NCI-H69 (cell line): ENCODE measurements at regions not wholly inside any gene's neighbourhood (a gene's known extent, or its start where the extent isn't known, plus 50 kb on each side); places are given as distances from the start of the nearest gene placed in this dataset.
A peak's percentile ranks its signal among the peaks of the same experiment; 100 is the strongest.

ENCODE experiments used
- DNase-seq: peaks from one replicate; lab custom pipeline; 2025; lab: John Stamatoyannopoulos, UW

DNA sequence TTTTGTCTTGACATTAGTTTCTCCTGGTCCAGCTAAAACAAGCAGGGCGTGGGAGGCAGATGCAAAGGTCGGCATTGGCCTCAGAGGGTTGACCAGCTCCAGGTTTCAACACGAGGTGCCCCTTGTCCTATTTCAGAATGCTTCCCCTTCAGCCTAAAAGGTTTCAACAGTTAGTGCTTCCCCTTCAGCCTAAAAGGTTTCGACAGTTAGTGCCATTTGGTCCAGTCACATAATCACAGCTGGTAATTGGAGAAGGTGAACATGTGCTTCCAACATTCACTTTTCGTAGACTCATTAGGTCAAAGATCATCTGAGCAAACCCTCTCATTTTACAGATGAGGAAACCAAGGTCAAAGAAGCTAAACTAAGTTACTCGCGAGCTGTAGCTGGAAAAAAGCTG, 270.3 kb upstream of the MAP3K1 start:
- DNase-seq = peak; percentile 14

DNA sequence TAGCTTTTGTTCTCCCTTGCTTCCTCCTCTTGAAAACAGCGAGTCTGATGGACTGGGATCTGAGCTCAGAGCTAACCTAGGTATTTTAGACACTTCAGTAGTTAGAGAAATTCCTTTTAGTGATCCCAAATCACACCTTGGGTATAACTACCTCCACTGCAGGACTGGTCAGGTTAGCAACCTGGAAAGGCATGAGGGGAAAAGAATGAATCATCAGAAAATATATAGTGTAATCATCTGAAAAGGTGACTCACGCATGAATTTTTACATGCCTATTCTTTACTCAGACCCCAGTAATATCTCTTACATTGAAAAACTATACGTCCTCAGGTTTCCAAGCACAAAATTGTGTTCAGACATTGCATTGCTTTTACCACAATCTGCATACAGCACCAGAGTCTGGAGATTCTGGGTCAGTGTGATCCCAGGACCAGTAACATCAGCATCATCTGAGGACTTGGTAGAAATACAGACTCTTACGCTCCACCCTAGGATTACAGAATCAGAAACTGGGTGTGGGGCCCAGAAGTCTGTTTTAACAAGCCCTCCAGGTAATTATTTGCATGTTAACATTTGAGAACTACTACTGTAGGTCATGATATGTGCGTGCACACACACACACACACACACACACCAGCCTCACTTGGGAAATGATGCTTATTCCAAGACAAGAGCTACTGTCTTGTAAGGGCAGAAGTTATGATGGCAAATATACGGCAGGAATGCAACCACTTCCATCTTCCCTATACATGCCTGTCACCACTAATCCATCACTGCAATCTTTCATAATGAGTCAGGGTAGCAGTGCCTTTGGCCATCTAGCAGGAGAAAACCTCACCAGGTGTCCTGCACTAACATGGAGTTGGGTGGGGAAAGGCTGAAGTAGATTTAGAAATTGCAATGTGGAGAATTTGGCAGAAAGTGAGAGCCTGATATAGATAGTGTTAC, 271.6 kb upstream of the MAP3K1 start:
- DNase-seq = no peak

DNA sequence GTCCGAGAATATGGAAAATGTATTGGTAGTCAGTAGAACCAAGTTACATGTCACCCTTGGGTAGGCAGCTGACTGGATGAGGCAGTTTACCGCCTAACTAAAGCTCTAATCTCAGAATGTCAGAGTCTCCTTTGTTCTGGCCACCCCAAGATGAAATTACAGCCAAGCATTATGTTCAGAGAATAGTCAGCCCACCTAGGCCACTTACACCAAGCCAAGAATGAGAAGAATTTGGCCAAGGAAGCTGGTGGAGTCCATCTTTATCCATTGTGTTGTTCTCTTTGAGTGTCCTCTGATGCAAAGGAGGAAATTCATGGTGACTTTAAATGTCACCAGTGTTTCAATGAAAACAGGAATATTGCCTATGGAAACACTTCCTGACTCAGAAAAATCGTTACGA, 275.1 kb upstream of the MAP3K1 start:
- no peak for DNase-seq

DNA sequence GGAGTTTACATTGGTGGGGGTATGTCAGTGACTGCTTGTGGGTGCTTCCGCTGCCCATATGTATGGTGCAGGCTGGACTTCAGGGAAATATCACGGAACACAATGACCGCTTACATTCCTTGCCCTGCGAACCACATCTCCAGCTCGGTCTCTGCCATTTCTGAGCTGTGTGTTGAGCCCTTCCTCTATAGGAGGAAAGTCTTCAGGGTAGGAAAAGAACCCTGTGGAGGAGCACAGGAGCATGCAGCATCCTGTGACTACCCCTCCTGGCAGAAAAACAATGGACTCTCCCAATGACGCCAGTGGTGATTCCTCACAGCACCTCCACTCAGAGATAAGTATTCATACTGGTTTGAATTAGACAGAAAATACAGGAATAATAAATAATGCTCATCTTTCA, 276.8 kb upstream of the MAP3K1 start:
- DNase-seq = no peak

DNA sequence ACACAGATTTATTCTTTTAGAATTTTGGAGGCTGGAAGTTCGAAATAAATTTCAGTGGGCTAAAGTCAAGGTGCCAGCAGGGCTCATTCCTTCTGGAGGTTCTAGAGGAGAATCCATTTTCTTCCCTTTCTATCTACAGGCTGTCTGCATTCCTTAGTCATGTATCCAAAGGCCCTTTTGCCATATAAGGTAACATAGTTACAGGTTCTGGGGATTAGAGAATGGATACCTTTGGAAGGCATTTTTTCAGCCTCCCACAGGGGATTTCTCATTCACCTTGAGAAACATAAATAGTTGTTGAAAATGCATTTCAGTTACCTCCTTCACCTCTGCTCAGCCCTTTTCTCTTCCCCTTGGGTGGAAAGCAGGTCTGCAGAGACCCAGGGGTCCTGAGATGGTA, 280.0 kb upstream of the MAP3K1 start:
- no peak for DNase-seq

DNA sequence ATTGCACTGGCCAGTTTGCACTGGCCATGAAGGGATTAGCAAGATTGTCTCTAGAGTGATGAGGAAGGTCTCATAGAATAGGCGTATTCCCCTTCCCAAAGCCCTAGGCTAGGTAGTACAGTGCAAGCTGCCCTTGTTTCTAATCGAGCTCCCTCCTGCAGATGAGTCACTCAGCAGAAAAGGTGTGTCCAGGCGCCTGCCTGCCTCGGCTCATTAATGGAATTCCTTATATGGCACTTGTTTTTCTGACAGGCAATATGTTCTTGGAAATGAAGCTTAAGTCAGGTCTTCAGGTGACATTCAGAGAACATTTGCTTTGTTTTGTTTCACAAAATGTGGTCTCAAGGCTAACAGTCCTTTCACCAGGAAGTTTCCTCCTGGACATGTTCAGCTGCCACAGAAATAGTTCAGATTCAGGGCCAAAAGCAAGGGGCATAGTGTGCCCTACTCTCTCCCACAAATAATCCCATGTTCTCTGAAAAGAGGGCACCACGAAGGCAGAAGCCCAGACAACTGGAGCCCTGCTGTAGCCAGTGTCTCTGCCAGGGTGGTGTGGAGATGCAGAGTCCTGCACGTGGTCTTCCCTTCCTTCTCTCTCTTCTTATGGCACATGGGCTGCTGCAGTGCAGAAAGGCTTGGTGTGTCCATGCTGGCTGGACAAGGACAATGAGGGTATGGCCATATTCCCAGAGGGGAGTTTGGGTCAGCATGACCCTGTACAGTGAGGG, 281.1 kb upstream of the MAP3K1 start:
- DNase-seq = peak; percentile 81

DNA sequence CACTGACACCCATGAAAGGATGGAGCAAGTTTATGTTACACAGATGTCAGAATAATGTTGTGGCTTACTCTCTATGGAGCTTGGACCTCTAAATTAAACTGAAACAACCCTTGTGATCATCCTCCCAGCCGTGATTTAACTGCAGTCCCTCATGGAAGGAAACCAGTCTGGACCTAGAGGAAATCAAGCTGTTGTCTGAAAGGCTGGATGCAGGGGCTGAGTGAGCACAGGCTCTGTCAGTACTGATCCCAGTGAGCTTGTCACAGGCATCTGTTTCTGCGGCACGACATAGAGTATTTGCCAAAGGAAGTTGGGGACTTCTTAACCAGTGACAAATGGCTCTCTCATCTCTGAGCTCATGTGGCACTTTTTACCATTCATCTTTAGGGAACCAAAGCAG, 282.9 kb upstream of the MAP3K1 start:
- DNase-seq = no peak

DNA sequence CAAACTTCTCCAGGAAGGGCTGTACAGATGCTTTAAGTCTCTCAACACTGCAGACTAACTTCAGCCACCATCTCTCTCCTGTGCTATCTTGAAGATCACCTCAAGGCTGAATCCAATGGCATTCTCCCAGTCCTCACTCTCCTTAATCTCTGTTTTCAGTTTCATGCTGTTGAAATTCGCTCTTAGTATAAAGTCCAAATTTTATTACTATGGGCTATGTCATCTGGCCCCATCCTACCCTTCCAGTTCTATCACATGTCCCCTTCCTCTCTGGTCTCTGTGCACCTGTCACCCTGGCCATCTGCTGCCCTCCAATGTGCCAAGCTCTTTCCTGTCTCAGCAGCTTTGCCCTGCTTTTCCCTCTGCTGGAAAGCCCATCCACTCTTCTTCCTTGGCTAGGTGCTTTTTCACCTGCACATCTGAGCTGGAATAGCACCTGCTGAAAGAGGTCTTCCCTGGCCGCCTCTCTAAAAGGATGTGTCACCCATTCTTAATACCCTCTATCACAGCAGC, 284.7 kb upstream of the MAP3K1 start:
- no peak for DNase-seq

DNA sequence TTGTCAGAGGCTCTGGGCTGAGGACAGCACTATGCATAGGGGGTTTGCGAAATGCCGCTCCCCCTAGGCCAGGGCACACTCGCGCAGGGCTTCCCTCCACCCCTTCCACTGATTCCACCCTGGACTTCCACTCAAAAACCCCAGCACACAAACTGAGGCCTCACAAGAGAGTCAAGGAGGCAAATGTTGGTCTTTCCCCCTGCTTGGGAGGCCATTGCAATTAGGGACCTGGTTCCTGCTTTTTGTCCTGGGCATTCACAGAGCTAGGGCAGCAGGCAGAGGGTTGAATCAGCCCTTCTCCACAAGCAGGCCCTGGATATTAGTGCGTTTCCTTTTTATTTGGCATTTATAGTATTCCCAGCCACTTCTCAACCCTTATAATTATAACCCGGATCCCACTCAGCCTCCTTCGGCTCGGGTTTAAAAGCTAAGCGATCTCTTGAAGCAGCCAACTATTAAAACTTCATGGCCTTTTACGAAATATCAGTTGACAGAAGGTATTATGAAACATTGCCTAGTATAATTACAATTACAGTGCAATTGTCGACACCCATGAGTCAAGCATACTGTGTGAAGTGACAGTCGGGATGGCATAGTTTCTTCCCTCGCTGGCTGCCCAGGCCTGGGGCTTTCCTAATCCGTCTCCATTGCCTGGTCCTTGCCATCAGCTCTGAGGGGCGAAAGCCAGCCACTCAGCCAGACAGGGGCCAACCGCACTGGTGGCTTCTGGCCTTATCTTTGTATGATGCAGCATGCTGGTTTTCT, 285.5 kb upstream of the MAP3K1 start:
- no peak for DNase-seq

DNA sequence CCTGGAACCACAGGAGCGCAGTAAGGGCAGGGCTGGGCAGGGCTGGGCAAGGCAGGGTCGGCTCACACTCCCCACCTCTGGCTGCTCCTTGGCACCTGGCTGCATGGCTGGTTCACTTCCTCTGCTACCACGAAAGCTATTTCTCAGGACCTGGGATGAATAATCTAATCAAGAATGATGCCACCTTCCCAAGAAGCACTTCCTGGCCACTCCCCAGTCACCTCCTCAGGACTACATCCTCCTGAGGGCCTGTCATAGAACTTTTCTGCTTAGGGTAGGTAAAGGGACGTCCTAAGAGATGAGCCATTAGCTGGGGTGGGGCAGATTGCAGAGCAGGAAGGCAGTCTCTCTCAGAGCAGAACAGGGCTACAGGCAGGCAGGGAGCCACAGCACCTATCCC, 288.2 kb upstream of the MAP3K1 start:
- no peak for DNase-seq

DNA sequence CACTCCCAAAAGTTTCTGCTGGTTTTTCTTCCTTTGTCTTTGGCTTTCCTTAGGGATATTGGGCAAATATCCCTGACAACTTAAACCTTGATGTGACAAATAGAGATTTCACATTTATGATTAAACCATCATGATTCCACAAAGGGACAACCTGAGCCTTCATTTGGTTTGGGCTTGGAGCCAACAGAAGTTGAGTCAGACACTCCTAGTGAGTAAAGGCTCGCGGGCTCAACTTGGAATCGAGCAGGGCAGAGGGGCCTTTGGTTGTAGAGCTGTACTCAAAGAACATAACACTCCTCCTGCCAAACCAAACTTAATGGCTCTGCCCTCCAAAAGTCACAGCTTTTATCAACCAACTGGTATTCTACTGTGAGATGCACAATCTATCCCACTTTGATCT, 290.2 kb upstream of the MAP3K1 start:
- DNase-seq = peak; percentile 31

DNA sequence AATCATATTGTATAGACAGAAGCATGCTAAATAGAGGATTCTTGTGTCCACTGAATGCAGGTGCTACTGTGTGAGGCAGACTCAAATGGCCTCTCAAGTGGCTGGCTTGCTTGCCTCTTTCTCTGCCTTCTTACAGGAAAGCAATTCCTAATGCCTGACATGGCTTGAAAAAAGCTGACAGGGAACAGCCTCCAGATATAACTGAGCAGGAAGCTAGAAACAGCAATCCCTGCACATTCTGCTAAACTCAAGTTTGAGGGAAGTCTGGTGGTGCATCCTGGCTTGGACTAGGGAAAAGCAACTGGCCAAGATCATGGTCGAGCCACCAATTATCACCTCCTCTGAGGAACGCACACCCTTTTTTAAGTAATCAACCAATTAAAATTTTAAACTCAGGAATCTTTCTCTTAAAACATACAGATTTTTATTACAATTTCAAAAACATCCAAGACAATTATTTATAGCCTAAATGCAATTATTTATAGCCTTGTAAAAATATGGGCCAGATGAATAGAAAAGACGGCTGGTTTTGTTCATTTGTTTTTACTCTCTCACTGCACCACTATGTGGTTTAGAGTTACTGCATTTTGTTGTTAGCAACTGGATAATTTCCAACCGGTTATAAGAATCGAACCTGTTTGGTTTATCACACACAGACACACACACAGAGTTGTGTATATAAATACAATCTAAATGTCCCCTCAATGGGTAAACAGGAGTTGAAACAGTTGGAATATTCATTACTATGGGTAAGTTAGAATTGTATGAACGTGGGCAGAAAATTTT, 290.9 kb upstream of the ANKRD55 start:
- no peak for DNase-seq

DNA sequence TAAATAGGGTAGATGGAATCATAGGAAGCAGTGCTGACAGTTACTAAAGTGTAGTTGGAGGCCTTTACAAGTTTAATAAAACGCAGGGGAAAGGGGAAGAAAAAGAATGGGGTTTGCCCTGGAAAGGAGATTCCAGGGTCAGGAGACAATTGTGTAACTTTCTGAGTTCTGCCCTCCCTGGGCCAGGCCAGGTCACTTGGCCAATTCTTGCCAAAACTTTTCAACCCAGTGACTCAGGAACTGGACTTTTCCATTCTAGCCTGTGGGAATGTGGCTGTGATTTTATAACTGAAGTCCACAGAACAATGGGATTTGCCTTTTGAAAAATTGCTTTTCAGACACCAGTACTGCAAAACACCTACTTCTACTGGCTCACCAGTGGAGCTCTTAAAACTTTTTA, 289.8 kb upstream of the ANKRD55 start:
- DNase-seq = no peak

DNA sequence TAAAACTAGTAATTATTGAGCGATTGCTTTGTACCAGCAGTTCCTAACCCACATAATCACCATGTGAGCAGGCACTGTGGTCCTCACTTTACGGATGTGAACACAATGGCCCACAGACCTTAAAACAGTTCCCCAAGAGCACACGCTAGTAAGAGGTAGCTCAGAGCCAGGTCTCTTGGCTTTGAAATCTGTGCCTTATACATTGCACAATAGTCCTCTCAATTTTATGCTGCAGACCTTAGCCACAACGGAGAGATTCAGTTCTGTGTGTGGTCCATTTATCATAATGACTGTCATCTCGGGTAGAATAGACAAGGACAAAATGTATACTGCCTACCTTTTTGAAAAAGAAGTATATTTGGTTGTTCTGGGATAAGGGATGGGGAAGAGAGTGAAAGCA, 289.0 kb upstream of the ANKRD55 start:
- DNase-seq = peak; percentile 60

DNA sequence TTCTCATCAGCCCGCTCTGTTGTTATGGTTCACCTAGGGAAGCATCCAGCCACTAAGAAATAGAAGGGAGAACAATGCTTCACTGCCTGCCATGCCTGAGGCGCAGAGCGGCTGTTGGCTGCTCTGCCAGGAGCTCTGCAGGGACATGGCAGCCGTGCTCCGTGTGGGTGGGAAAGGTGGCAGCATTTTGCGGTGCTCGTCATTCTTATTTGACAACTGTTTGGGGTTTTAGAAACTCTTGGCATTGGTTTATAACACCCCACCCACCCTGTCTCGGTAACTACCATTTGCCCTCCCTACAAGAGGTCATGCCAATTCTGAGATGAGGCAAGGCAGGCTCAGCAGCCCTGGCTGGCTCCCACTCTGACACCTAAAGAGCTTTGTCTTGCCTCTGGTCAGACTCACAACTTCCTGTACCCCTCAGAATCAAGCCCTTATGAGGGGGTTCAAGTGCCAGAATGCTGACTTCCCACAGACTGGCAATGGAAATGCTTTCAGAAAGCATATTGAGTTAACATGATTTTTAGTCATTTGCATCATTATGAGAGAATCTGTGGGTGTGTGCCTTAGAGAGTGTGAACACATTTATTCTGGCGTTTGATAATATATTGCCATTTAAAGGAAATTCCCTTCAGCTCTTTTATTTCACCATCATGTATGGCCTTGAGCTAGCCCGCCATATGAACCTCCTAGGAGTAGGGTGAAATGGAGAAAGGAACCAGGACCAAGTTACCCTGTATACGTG, 288.0 kb upstream of the ANKRD55 start:
- no peak for DNase-seq

DNA sequence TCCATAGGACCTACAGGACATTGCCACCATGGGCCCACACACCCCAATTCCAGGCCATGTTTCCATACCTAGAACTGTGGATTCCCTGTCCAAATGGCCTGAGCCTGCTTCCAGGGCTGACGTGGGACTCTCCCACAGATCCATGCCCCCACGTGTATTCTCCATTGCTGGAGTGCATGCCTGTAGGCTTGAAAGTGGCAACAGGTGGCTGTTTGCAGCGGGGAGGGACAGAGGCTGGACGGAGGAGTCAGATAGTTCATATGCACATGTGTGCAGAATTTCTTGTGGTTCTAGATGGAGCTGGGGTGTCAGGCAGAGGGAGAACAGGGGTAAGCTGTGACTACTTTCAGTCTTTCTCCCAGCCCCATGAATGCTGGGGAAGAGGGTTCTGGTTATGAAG, 285.7 kb upstream of the ANKRD55 start:
- no peak for DNase-seq

DNA sequence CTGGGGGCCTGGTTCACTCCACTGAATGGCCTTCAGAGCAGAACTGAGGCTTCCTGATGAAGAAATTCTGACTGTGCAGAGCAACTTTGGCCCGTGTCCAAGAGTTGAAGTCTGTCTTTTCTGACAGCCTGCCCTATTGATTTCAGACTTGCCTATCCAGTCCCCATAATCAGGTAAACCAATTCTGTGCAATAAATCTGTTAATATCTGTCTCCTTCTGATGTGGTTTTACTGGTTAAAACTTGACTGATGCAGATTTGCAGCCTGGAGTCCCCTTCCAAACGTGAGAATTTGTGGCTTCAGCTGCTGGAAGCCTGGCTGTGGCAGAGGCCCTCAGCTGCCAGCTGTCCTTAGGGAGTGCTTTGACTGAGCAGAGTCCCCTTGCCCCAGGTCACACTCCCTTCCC, 283.9 kb upstream of the ANKRD55 start:
- peak; percentile 70 for DNase-seq

DNA sequence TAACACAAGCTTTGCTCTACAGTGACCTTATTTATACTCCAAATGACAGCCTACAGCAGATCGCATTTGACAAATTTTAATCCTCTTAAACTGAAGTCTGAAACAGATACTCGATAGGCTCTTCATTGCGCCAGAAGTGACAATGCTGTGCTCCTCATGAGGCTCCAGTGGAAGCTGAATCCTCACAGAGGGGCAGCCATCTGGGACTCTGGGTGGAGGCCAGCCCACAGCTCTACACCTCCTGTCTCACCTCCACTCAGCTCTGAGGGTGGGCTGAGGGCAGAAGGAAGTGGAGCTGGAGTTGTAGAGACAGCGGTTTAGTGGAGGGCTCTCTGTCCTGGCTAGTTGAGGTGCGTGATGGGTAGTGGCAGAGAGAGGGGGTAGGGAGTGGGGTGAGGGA, 283.3 kb upstream of the ANKRD55 start:
- peak; percentile 61 for DNase-seq

DNA sequence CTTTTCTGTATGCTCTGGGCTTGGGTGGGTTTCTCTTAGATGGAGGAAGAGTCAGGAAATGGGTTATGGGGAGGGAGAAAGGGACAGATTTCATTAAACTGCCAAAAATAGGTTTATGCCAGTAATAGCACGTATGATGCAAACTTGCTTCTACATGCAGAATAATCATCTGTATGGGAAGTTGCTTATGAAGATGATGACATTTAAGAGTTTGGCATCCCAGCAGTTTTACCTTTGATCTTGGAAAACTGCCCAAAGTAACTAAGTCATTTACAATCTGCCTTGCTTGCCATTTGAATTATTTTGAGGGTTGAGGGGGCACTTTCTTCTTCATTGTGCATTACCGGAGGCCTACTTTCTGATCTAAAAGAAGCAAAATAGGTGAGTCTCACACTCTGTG, 282.9 kb upstream of the ANKRD55 start:
- peak; percentile 61 for DNase-seq

DNA sequence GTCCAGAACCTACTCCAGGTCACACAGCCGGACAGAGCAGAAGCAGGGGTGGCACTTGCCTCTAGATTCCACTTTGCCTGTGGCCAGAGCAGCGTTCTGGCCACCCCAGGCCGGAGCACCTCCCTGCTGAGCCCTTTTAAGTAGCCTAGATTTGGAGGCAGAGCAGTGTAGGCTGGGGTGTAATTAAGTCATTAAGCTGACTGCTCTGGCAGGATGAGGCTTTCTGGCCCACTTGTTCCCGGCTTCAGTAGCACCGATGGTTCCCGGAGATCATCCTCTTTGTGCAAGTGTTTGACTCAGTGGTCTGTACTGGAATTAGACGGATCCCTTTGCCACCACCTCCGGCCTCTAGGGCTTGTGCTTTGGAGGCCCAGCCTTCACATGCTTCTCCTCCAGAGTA, 281.9 kb upstream of the ANKRD55 start:
- DNase-seq = peak; percentile 88

DNA sequence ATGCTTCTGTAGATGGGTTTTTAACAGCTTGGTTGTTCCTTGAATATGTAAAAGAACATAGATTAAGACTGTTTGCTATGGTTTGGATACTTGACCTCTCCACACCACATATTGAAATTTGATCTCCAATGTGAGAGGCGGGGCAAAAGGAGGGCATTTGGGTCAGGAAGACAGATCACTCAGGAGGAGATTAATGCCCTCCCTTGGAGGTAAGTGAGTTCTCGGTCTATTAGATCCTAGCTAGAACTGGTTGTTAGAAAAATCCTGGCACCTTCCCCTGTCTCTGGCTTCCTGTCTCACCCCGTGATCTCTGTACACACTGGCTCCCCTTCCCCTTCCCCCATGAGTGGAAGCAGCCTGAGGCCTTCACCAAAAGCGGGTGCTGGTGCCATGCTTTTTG, 281.1 kb upstream of the ANKRD55 start:
- DNase-seq = peak; percentile 47
